Parathyroid adenoma (tissue), 2 donors: ENCODE measurements at regions not wholly inside any gene's neighbourhood (a gene's known extent, or its start where the extent isn't known, plus 50 kb on each side); places are given as distances from the start of the nearest gene placed in this dataset.

Source experiments
- H2AFZ ChIP-seq: fragments of 300-600 bp; sonication (generic); one replicate; pipeline ENCODE4 v1.7.0; 2017; ENCODE audit warnings: antibody characterized with exemption, mild to moderate bottlenecking
- H3K27ac ChIP-seq: fragments of 300-600 bp; sonication (generic); one replicate; pipeline ENCODE4 v1.7.0; 2017
- H3K27me3 ChIP-seq: fragments of 300-600 bp; sonication (generic); one replicate; pipeline ENCODE4 v1.7.0; 2017; ENCODE audit warnings: low read length; ENCODE audit not compliant: control insufficient read depth, insufficient read depth
- H3K36me3 ChIP-seq: fragments of 300-600 bp; sonication (generic); one replicate; pipeline ENCODE4 v1.7.0; 2017; ENCODE audit warnings: low read length; ENCODE audit not compliant: control insufficient read depth, insufficient read depth
- H3K4me1 ChIP-seq: fragments of 300-600 bp; sonication (generic); one replicate; pipeline ENCODE4 v1.7.0; 2017; ENCODE audit warnings: control low read depth
- H3K4me2 ChIP-seq: fragments of 300-600 bp; sonication (generic); one replicate; pipeline ENCODE4 v1.7.0; 2017; ENCODE audit warnings: low read length
- H3K4me3 ChIP-seq: fragments of 300-600 bp; sonication (generic); one replicate; pipeline ENCODE4 v1.7.0; 2017; ENCODE audit warnings: low read depth, low read length
- H3K79me2 ChIP-seq: fragments of 300-600 bp; sonication (generic); one replicate; pipeline ENCODE4 v1.7.0; 2017; ENCODE audit warnings: control low read depth
- H3K9ac ChIP-seq: fragments of 300-600 bp; sonication (generic); one replicate; pipeline ENCODE4 v1.7.0; 2017; ENCODE audit warnings: mild to moderate bottlenecking
- H3K9me3 ChIP-seq: fragments of 300-600 bp; sonication (generic); one replicate; pipeline ENCODE4 v1.7.0; 2017; ENCODE audit warnings: low read length; ENCODE audit not compliant: control insufficient read depth
- TF ChIP-seq, protein P1 (sequence below): fragments of 300-600 bp; sonication (generic); IDR thresholded peaks from one replicate; pipeline ENCODE4 v1.7.0; 2017; ENCODE audit warnings: antibody characterized with exemption, mild to moderate bottlenecking
- donor health status: primary hyperparathyroidism.

- H3K79me2 ChIP-seq: no peaks in the 10 kb centered on the region
- H3K36me3 ChIP-seq: no peaks in the 10 kb centered on the region
- no peaks in the 10 kb centered on the region for H3K27me3 ChIP-seq
- TF ChIP-seq, protein P1, sequence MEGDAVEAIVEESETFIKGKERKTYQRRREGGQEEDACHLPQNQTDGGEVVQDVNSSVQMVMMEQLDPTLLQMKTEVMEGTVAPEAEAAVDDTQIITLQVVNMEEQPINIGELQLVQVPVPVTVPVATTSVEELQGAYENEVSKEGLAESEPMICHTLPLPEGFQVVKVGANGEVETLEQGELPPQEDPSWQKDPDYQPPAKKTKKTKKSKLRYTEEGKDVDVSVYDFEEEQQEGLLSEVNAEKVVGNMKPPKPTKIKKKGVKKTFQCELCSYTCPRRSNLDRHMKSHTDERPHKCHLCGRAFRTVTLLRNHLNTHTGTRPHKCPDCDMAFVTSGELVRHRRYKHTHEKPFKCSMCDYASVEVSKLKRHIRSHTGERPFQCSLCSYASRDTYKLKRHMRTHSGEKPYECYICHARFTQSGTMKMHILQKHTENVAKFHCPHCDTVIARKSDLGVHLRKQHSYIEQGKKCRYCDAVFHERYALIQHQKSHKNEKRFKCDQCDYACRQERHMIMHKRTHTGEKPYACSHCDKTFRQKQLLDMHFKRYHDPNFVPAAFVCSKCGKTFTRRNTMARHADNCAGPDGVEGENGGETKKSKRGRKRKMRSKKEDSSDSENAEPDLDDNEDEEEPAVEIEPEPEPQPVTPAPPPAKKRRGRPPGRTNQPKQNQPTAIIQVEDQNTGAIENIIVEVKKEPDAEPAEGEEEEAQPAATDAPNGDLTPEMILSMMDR: no peak
- H3K4me2 ChIP-seq: no peak overlapping the region
- H3K4me3 ChIP-seq: no peak overlapping the region
- no peak overlapping the region for H2AFZ ChIP-seq
- H3K9ac ChIP-seq: no peak overlapping the region
- no peaks in the 10 kb centered on the region for H3K9me3 ChIP-seq
- no peaks in the 10 kb centered on the region for H3K4me1 ChIP-seq
- H3K27ac ChIP-seq: no peak overlapping the region
Measured at GRCh38 chr7:42756841-42757240, 155.0 kb downstream of the C7orf25 start.

DNA sequence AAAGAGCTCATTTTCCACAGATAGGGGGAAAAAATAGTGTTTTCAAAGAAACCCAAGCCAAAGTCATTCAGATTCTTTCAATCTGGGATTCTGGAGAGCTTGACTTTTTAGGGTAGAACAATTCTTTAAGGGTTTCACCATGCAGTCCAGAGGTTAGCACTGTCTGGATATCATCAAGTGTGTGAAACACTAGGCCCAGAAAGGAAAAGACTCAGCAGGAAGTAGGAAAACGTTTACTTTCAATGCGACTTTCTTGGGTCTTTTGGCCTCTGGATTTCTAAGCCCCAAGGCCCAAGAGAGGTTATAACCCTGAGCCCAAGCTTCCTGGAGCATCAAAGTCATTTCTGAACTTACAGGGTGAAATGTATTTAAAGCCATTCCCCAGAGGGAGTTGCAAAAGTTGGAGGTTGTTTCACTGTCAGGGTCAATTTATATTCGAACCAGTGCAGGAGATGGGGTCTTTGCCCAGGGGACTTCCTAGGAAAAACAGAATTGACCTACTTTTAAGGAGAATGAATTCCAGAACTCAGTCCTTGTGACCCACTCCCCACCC, 158.0 kb downstream of the C7orf25 start:
- Histone ChIP-seq H3K4me1 (no peaks in the 10 kb centered on the region), H3K4me3 (no peak overlapping the region), H3K79me2 (no peaks in the 10 kb centered on the region), H2AFZ (no peak overlapping the region), H3K9me3 (no peaks in the 10 kb centered on the region), H3K9ac (no peak overlapping the region), H3K4me2 (no peak overlapping the region), H3K36me3 (no peaks in the 10 kb centered on the region), H3K27me3 (no peaks in the 10 kb centered on the region), H3K27ac (no peak overlapping the region)
- TF ChIP-seq, protein P1: no peak

DNA sequence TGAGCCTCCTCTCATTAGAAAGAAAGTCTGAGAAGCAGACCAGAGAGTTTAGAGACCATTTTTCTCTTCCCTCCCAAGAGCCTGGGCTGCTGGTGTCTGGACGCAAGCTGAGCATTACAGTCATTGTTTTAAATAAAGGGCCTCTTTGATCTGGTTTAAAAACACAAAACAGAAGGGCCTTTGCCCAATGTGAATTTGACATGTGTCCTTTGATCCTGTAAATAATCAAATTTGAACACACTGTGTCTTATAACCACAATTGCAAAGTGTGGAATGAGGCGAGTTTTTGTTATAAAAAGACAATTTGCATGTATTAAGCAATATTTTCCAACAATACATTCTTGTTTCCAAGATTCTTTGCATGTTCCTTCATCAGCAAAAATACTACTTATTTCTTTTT, 158.5 kb downstream of the C7orf25 start:
- Histone ChIP-seq H3K36me3 (no peaks in the 10 kb centered on the region), H3K4me2 (no peak overlapping the region), H3K9me3 (no peaks in the 10 kb centered on the region), H3K4me3 (no peak overlapping the region), H2AFZ (no peak overlapping the region), H3K4me1 (no peaks in the 10 kb centered on the region), H3K9ac (no peak overlapping the region), H3K27ac (no peak overlapping the region), H3K27me3 (no peaks in the 10 kb centered on the region), H3K79me2 (no peaks in the 10 kb centered on the region)
- TF ChIP-seq, protein P1: no peak

GRCh38 chr7:42750172-42750571, 161.7 kb downstream of the C7orf25 start:
- no peaks in the 10 kb centered on the region for H3K9me3 ChIP-seq
- TF ChIP-seq, protein P1: no peak
- no peak overlapping the region for H3K4me2 ChIP-seq
- H3K4me3 ChIP-seq: no peak overlapping the region
- no peaks in the 10 kb centered on the region for H3K4me1 ChIP-seq
- H2AFZ ChIP-seq: no peak overlapping the region
- H3K79me2 ChIP-seq: no peaks in the 10 kb centered on the region
- no peak overlapping the region for H3K27ac ChIP-seq
- H3K27me3 ChIP-seq: no peaks in the 10 kb centered on the region
- H3K36me3 ChIP-seq: no peaks in the 10 kb centered on the region
- no peak overlapping the region for H3K9ac ChIP-seq

GRCh38 chr7:42747044-42747443, 164.8 kb downstream of the C7orf25 start:
- Histone ChIP-seq H3K9me3 (no peaks in the 10 kb centered on the region), H3K27ac (no peak overlapping the region), H3K36me3 (no peaks in the 10 kb centered on the region), H3K4me1 (no peaks in the 10 kb centered on the region), H3K4me2 (no peak overlapping the region), H3K79me2 (no peaks in the 10 kb centered on the region), H3K4me3 (no peak overlapping the region), H3K9ac (no peak overlapping the region), H2AFZ (no peak overlapping the region), H3K27me3 (no peaks in the 10 kb centered on the region)
- TF ChIP-seq, protein P1: no peak
